Transverse colon (tissue), 3 donors: ENCODE measurements at regions not wholly inside any gene's neighbourhood (a gene's known extent, or its start where the extent isn't known, plus 50 kb on each side); places are given as distances from the start of the nearest gene placed in this dataset.
"Not testable (repeated sequence)": the region's sequence is repeated elsewhere in the genome, so short reads cannot be mapped to it uniquely, and the experiment has no call there.

Experiments used
- CTCF ChIP-seq, 5 experiments: fragments of 200-600 bp in 3 of 5; fragments of 450-650 bp in 2 of 5; sonication (generic) in 3 of 5; IDR thresholded peaks; 1 replicate in 2 of 5; 2 replicates in 3 of 5; pipeline ENCODE4 v1.5.1; 2016 to 2017; ENCODE audit warnings: antibody characterized with exemption in 5 of 5, inconsistent platforms in 3 of 5, mild to moderate bottlenecking in 2 of 5, moderate library complexity in 1 of 5
- POLR2A ChIP-seq: fragments of 450-650 bp; IDR thresholded peaks from one replicate; pipeline ENCODE4 v1.6.1; 2016; ENCODE audit warnings: antibody characterized with exemption, mild to moderate bottlenecking, moderate library complexity

GRCh38 chr19:28540385-28540784, 672.6 kb downstream of the UQCRFS1 start:
- not testable (repeated sequence) for TF ChIP-seq CTCF (IDR thresholded peaks at IDR 0.05); POLR2A
